Activated CD4-positive, alpha-beta memory T cell treated with anti-CD3 and anti-CD28 coated beads for 36 hours (primary cell): ENCODE measurements at regions not wholly inside any gene's neighbourhood (a gene's known extent, or its start where the extent isn't known, plus 50 kb on each side); places are given as distances from the start of the nearest gene placed in this dataset.

Experiments used
- CTCF ChIA-PET: fragments of 350-600 bp; sonication (Branson Sonifier 250); formaldehyde crosslinking; loops from one replicate; lab custom pipeline; 2021; ENCODE audit warnings: antibody characterized with exemption, inconsistent platforms; lab: Charles Lee
- POLR2A ChIA-PET: fragments of 350-600 bp; sonication (Branson Sonifier 250); formaldehyde crosslinking; loops from one replicate; lab custom pipeline; 2021; ENCODE audit warnings: antibody characterized with exemption; lab: Charles Lee
- DNase-seq: peaks from one replicate; pipeline ENCODE4 v3.0.0-alpha.2; 2020
- H3K27ac Mint-ChIP-seq: one replicate; pipeline ENCODE4 v1.8.0; 2021; ENCODE audit warnings: mixed read lengths
- H3K27me3 Mint-ChIP-seq: one replicate; pipeline ENCODE4 v1.8.0; 2021; ENCODE audit warnings: mixed read lengths
- H3K36me3 Mint-ChIP-seq: one replicate; pipeline ENCODE4 v1.8.0; 2021; ENCODE audit warnings: mixed read lengths
- H3K4me1 Mint-ChIP-seq: one replicate; pipeline ENCODE4 v1.8.0; 2021; ENCODE audit warnings: low read depth, mixed read lengths
- H3K4me3 Mint-ChIP-seq: one replicate; pipeline ENCODE4 v1.8.0; 2021; ENCODE audit warnings: mild to moderate bottlenecking, mixed read lengths
- H3K9me3 Mint-ChIP-seq: one replicate; pipeline ENCODE4 v1.8.0; 2021; ENCODE audit warnings: mixed read lengths
- intact Hi-C: fragments of 100-400 bp; cut with micrococcal nuclease; formaldehyde crosslinking; loops from one replicate; pipeline ENCODE4 v1.15.1; 2023

GRCh38 chr10:63769367-63769766, 248.2 kb downstream of the REEP3 start:
- Mint-ChIP-seq H3K4me3 (no peak overlapping the region), H3K27me3 (peaks cover 1% of the 10 kb centered on the region), H3K9me3 (no peaks in the 10 kb centered on the region), H3K4me1 (no peaks in the 10 kb centered on the region), H3K36me3 (no peaks in the 10 kb centered on the region), H3K27ac (no peak overlapping the region)
- intact Hi-C loops = no loop called here
- ChIA-PET CTCF (interaction anchor here (1.3 to 1.5 kb wide), 2 partner anchors 49 to 552 kb away, joined by 3 read pairs; no protein-coding TSS in a partner anchor), POLR2A (no interaction called here)
- DNase-seq = no peak

DNA sequence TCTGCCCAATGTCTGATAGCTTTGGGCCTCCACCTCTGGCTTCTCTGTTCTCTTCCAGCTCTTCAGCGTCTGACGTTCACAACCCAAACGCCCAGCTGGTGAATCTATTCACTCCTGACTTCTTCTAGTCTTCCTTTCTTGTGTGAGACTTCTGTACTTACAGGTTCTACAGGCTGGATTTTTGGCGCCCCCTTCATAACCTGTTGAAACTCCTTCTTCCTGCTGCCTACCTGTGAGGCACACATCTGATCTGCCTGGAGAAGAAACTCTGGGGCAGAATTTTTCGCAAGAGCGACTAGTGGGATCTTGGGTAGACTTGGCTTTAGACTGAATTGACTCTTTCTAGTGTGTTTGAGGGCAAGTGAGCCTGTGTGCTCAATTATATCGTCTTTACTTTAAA, 249.3 kb downstream of the REEP3 start:
- H3K27ac Mint-ChIP-seq = no peak overlapping the region
- no peak overlapping the region for H3K4me3 Mint-ChIP-seq
- CTCF ChIA-PET = no interaction called here
- no peaks in the 10 kb centered on the region for H3K9me3 Mint-ChIP-seq
- H3K4me1 Mint-ChIP-seq = no peaks in the 10 kb centered on the region
- intact Hi-C loops = no loop called here
- no peaks in the 10 kb centered on the region for H3K36me3 Mint-ChIP-seq
- peaks cover 2% of the 10 kb centered on the region for H3K27me3 Mint-ChIP-seq
- POLR2A ChIA-PET = no interaction called here
- DNase-seq = no peak

GRCh38 chr10:63772491-63772890, 251.3 kb downstream of the REEP3 start:
- intact Hi-C loops = no loop called here
- H3K4me1 Mint-ChIP-seq = no peaks in the 10 kb centered on the region
- no peak for DNase-seq
- ChIA-PET CTCF (no interaction called here), POLR2A (no interaction called here)
- no peaks in the 10 kb centered on the region for H3K9me3 Mint-ChIP-seq
- no peak overlapping the region for H3K27ac Mint-ChIP-seq
- H3K36me3 Mint-ChIP-seq = no peaks in the 10 kb centered on the region
- no peak overlapping the region for H3K4me3 Mint-ChIP-seq
- H3K27me3 Mint-ChIP-seq = peaks cover 10% of the 10 kb centered on the region

DNA sequence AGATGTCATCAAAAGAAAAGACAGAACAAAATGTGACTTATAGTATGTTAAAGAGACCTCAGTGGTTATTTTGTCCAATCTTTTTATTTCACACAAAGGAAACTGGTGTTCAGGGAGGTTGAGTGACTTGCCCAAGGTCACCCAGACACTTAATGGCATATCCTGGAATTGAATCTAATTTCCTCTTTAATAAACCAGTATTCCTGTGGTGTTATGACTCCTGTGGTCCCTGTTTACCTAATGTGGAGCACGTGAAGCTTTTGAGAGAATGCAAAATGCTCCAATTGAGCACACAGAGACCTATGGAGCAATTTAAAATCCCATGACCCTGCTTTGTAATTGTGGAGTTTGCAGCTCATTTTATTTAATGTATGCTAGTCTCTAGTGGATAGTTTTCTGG, 251.9 kb downstream of the REEP3 start:
- no peaks in the 10 kb centered on the region for H3K4me1 Mint-ChIP-seq
- no peaks in the 10 kb centered on the region for H3K9me3 Mint-ChIP-seq
- H3K4me3 Mint-ChIP-seq = no peak overlapping the region
- no peaks in the 10 kb centered on the region for H3K36me3 Mint-ChIP-seq
- no peak overlapping the region for H3K27ac Mint-ChIP-seq
- DNase-seq = no peak
- CTCF ChIA-PET = no interaction called here
- POLR2A ChIA-PET = no interaction called here
- H3K27me3 Mint-ChIP-seq = peaks cover 10% of the 10 kb centered on the region
- intact Hi-C loops = no loop called here

GRCh38 chr10:63773962-63774361, 252.8 kb downstream of the REEP3 start:
- intact Hi-C loops = no loop called here
- Mint-ChIP-seq H3K4me3 (no peak overlapping the region), H3K27ac (no peak overlapping the region), H3K9me3 (no peaks in the 10 kb centered on the region), H3K27me3 (peaks cover 16% of the 10 kb centered on the region), H3K36me3 (no peaks in the 10 kb centered on the region), H3K4me1 (no peaks in the 10 kb centered on the region)
- no peak for DNase-seq
- CTCF ChIA-PET = no interaction called here
- POLR2A ChIA-PET = no interaction called here

DNA sequence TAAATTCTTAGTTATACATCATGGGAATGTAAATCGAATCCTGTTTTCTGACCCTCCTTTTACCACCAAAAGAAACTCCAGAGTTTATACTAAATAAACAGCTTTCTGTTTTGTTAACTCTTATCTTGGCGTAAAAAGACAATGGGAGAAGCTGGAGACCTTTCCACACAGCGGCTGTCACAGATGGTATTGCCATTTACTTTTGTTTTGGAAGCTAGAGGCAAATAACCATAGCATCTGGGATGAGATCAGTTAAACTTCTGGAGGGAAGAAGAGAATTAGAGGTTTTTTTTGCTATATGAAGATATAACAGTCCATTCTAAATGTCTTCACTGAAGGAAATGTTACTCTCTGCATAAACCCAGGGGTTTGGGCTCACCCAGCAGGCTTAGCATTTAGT, 258.9 kb downstream of the REEP3 start:
- no peaks in the 10 kb centered on the region for H3K36me3 Mint-ChIP-seq
- H3K27ac Mint-ChIP-seq = no peak overlapping the region
- intact Hi-C loops = no loop called here
- ChIA-PET POLR2A (no interaction called here), CTCF (no interaction called here)
- peaks cover 18% of the 10 kb centered on the region for H3K27me3 Mint-ChIP-seq
- no peak overlapping the region for H3K4me3 Mint-ChIP-seq
- no peak for DNase-seq
- H3K9me3 Mint-ChIP-seq = no peaks in the 10 kb centered on the region
- H3K4me1 Mint-ChIP-seq = no peaks in the 10 kb centered on the region

GRCh38 chr10:63781226-63781625, 260.0 kb downstream of the REEP3 start:
- intact Hi-C loops = no loop called here
- ChIA-PET CTCF (no interaction called here), POLR2A (no interaction called here)
- no peak overlapping the region for H3K27ac Mint-ChIP-seq
- no peak for DNase-seq
- no peak overlapping the region for H3K4me3 Mint-ChIP-seq
- H3K27me3 Mint-ChIP-seq = peaks cover 19% of the 10 kb centered on the region
- no peaks in the 10 kb centered on the region for H3K9me3 Mint-ChIP-seq
- no peaks in the 10 kb centered on the region for H3K36me3 Mint-ChIP-seq
- no peaks in the 10 kb centered on the region for H3K4me1 Mint-ChIP-seq

GRCh38 chr10:63783882-63784281, 262.7 kb downstream of the REEP3 start:
- Mint-ChIP-seq H3K9me3 (no peaks in the 10 kb centered on the region), H3K27me3 (peaks cover 17% of the 10 kb centered on the region), H3K4me1 (no peaks in the 10 kb centered on the region), H3K27ac (no peak overlapping the region), H3K36me3 (no peaks in the 10 kb centered on the region), H3K4me3 (no peak overlapping the region)
- POLR2A ChIA-PET = no interaction called here
- CTCF ChIA-PET = interaction anchor here (0.7 kb wide), 1 partner anchor 77 kb away, joined by 3 read pairs; no protein-coding TSS in a partner anchor
- no peak for DNase-seq
- intact Hi-C loops = no loop called here

DNA sequence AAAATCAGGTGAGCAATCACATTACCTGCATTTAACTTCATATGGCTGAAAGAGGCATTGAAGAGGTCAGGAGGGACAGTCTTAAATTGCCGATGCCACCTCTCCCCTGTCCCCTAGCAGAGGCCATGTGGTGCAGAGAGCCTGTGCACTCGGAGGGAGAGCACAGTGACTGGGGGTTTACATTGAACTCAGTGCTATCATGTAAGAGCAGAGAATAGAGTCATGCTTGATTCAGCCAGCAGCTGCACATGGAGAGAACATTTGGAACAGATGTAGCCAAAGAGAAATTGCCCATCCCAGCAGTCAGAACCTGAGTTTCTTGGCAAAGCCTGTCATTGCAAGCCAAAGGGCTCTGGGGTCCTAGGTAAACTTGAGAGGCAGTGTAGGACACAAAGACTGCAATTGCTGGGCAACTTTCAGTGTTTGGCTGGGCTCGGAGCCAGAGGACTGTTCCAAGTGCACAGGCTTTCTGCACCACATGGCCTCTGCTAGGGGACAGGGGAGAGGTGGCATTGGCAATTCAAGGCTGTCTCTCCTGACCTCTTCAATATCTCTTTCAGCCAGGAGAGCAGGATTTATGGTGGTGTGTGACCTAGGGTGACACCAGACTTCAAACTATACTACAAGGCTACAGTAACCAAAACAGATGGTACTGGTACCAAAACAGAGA, 267.1 kb downstream of the REEP3 start:
- no peak overlapping the region for H3K27ac Mint-ChIP-seq
- CTCF ChIA-PET = no interaction called here
- POLR2A ChIA-PET = no interaction called here
- no peak for DNase-seq
- no peaks in the 10 kb centered on the region for H3K4me1 Mint-ChIP-seq
- H3K27me3 Mint-ChIP-seq = peaks cover 12% of the 10 kb centered on the region
- H3K4me3 Mint-ChIP-seq = no peak overlapping the region
- no peaks in the 10 kb centered on the region for H3K9me3 Mint-ChIP-seq
- no peaks in the 10 kb centered on the region for H3K36me3 Mint-ChIP-seq
- intact Hi-C loops = no loop called here

- ChIA-PET POLR2A (no interaction called here), CTCF (no interaction called here)
- no peak overlapping the region for H3K4me3 Mint-ChIP-seq
- no peaks in the 10 kb centered on the region for H3K36me3 Mint-ChIP-seq
- DNase-seq = no peak
- intact Hi-C loops = no loop called here
- no peaks in the 10 kb centered on the region for H3K27me3 Mint-ChIP-seq
- no peak overlapping the region for H3K27ac Mint-ChIP-seq
- H3K9me3 Mint-ChIP-seq = no peaks in the 10 kb centered on the region
- H3K4me1 Mint-ChIP-seq = peaks cover 7% of the 10 kb centered on the region
Measured at GRCh38 chr10:63795094-63795860, 274.1 kb downstream of the REEP3 start.

- POLR2A ChIA-PET = no interaction called here
- no peaks in the 10 kb centered on the region for H3K36me3 Mint-ChIP-seq
- CTCF ChIA-PET = no interaction called here
- H3K27me3 Mint-ChIP-seq = no peaks in the 10 kb centered on the region
- no peak overlapping the region for H3K4me3 Mint-ChIP-seq
- no peak overlapping the region for H3K27ac Mint-ChIP-seq
- H3K4me1 Mint-ChIP-seq = peaks cover 7% of the 10 kb centered on the region
- DNase-seq = no peak
- no peaks in the 10 kb centered on the region for H3K9me3 Mint-ChIP-seq
- intact Hi-C loops = no loop called here
Measured at GRCh38 chr10:63798599-63799498, 277.6 kb downstream of the REEP3 start.

DNA sequence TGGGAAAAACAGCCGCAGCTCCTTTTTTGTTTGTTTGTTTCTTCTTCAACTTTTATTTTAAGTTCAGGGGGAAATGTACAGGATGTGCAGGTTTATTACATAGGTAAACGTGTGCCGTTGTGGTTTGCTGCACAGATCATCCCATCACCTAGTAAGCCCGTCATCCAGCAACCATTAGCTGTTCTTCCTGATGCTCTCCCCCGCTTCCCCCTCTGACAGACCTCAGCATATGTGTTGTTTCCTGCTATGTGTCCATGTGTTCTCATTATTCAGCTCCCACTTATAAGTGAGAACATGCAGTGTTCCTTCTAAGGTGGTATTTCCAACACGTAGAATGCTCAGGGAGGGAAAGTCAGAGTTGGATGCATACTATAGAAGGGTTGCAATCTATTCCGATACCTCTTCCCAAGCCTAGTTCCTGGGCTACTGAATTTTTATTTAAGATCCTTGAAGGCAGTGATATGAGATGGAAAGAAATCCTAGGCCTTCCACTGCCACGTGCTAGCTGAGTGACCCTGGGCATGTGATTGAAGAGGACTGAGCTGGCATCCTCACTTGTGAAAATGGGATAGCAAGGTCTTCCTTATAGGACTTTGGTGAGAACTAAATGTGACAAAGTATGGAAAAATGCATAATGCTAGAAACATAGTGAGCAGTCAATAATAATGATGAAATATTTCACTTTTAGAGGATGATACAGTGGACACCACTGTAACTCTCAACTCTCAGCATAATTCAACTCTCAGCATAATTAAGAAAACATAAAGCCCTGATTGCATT, 278.5 kb downstream of the REEP3 start:
- Mint-ChIP-seq H3K9me3 (no peaks in the 10 kb centered on the region), H3K4me3 (no peak overlapping the region), H3K4me1 (peaks cover 7% of the 10 kb centered on the region), H3K36me3 (no peaks in the 10 kb centered on the region), H3K27ac (no peak overlapping the region), H3K27me3 (no peaks in the 10 kb centered on the region)
- no peak for DNase-seq
- CTCF ChIA-PET = no interaction called here
- POLR2A ChIA-PET = no interaction called here
- intact Hi-C loops = no loop called here
